Loucy (cell line): ENCODE measurements at regions not wholly inside any gene's neighbourhood (a gene's known extent, or its start where the extent isn't known, plus 50 kb on each side); places are given as distances from the start of the nearest gene placed in this dataset.

Experiments
- H2AFZ ChIP-seq: fragments of 200-600 bp; sonication (generic); 2 replicates; pipeline ENCODE4 v1.6.0; 2016; ENCODE audit warnings: antibody characterized with exemption, mild to moderate bottlenecking, low read length, moderate library complexity
- H3F3A ChIP-seq: fragments of 200-600 bp; 2 replicates; pipeline ENCODE4 v1.6.0; 2016; ENCODE audit warnings: antibody characterized with exemption, low read depth, mild to moderate bottlenecking
- H3K27me3 ChIP-seq: fragments of 200-600 bp; sonication (generic); 2 replicates; pipeline ENCODE4 v1.6.1; 2014; ENCODE audit warnings: low read length, mild to moderate bottlenecking; ENCODE audit not compliant: insufficient read depth, poor library complexity, severe bottlenecking
- H3K36me3 ChIP-seq: fragments of 200-600 bp; sonication (generic); 2 replicates; pipeline ENCODE4 v1.6.1; 2016; ENCODE audit warnings: low read length; ENCODE audit not compliant: insufficient read depth
- H3K4me1 ChIP-seq: fragments of 200-600 bp; sonication (generic); 2 replicates; pipeline ENCODE4 v1.5.1; 2014; ENCODE audit warnings: low read length, mild to moderate bottlenecking; ENCODE audit not compliant: insufficient read depth, poor library complexity, severe bottlenecking
- H3K4me2 ChIP-seq: fragments of 200-600 bp; sonication (generic); 2 replicates; pipeline ENCODE4 v1.6.0; 2014; ENCODE audit warnings: antibody characterized with exemption, low read length, low read depth, mild to moderate bottlenecking; ENCODE audit not compliant: poor library complexity, severe bottlenecking
- H3K4me3 ChIP-seq: fragments of 200-600 bp; sonication (generic); 2 replicates; pipeline ENCODE4 v1.5.1; 2014; ENCODE audit warnings: low read length, mild to moderate bottlenecking, mixed read lengths; ENCODE audit not compliant: poor library complexity, severe bottlenecking
- H3K79me2 ChIP-seq: fragments of 200-600 bp; sonication (generic); 2 replicates; pipeline ENCODE4 v1.6.1; 2014; ENCODE audit warnings: low read length; ENCODE audit not compliant: insufficient read depth
- H3K9ac ChIP-seq: fragments of 200-600 bp; sonication (generic); 2 replicates; pipeline ENCODE4 v1.6.0; 2014; ENCODE audit warnings: mild to moderate bottlenecking, low read depth, low read length, moderate library complexity; ENCODE audit not compliant: poor library complexity, severe bottlenecking
- H3K9me2 ChIP-seq: fragments of 200-600 bp; sonication (generic); replicated peaks from 2 replicates; pipeline ENCODE4 v1.6.1; 2016; ENCODE audit warnings: low read depth, low read length, mixed read lengths
- H3K9me3 ChIP-seq: fragments of 200-600 bp; sonication (generic); 2 replicates; pipeline ENCODE4 v1.6.1; 2014; ENCODE audit warnings: mild to moderate bottlenecking, antibody characterized with exemption, low read length, low read depth; ENCODE audit not compliant: insufficient read depth
- H4K20me1 ChIP-seq: fragments of 200-600 bp; sonication (generic); 2 replicates; pipeline ENCODE4 v1.6.0; 2014; ENCODE audit warnings: antibody characterized with exemption, low read length, mild to moderate bottlenecking; ENCODE audit not compliant: insufficient read depth, poor library complexity, severe bottlenecking
- EZH2phosphoT487 ChIP-seq: fragments of 200-600 bp; IDR thresholded peaks from 2 replicates; pipeline ENCODE4 v1.6.1; 2018; ENCODE audit warnings: antibody characterized with exemption, mild to moderate bottlenecking, moderate library complexity, borderline replicate concordance
- TF ChIP-seq, protein P1 (sequence below): fragments of 200-600 bp; sonication (generic); conservative IDR thresholded peaks from 2 replicates; pipeline ENCODE4 v1.5.1; 2014; ENCODE audit warnings: mild to moderate bottlenecking, antibody characterized with exemption, low read length

DNA sequence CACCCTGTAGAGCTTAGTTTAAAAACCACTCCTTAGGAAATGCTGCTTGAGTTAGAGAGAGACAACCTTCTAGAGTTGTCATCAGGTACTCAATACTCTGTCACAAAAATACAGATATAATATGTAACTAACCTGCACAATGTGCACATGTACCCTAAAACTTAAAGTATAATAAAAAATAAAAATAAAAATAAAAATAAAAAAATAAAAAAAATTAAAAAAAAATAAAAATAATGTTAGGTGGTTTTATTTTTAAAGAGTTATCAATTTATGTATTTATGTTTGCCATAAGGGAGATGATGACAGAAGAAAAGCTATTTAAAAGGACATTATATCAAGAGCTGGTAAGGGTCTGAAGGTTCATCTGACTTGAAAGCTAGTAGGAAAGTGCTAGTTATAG, 397.9 kb downstream of the TMA16 start:
- H3K9me3 ChIP-seq, result peaks cover 4% of the 10 kb centered on the region; the same call in 1 of the 2 replicates
- H3K79me2 ChIP-seq, result no peaks in the 10 kb centered on the region
- no peaks in the 10 kb centered on the region for H3K9me2 ChIP-seq
- no peaks in the 10 kb centered on the region for H4K20me1 ChIP-seq
- 0 out of 2 replicates have a peak, but pooled peaks cover 4% of the 10 kb centered on the region for H3F3A ChIP-seq
- TF ChIP-seq, protein P1, sequence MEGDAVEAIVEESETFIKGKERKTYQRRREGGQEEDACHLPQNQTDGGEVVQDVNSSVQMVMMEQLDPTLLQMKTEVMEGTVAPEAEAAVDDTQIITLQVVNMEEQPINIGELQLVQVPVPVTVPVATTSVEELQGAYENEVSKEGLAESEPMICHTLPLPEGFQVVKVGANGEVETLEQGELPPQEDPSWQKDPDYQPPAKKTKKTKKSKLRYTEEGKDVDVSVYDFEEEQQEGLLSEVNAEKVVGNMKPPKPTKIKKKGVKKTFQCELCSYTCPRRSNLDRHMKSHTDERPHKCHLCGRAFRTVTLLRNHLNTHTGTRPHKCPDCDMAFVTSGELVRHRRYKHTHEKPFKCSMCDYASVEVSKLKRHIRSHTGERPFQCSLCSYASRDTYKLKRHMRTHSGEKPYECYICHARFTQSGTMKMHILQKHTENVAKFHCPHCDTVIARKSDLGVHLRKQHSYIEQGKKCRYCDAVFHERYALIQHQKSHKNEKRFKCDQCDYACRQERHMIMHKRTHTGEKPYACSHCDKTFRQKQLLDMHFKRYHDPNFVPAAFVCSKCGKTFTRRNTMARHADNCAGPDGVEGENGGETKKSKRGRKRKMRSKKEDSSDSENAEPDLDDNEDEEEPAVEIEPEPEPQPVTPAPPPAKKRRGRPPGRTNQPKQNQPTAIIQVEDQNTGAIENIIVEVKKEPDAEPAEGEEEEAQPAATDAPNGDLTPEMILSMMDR, result no peak
- TF ChIP-seq EZH2phosphoT487, result no peak
- H2AFZ ChIP-seq, result no peak overlapping the region
- no peak overlapping the region for H3K4me3 ChIP-seq
- H3K27me3 ChIP-seq, result no peaks in the 10 kb centered on the region
- no peak overlapping the region for H3K4me2 ChIP-seq
- no peak overlapping the region for H3K9ac ChIP-seq
- H3K36me3 ChIP-seq, result no peaks in the 10 kb centered on the region
- H3K4me1 ChIP-seq, result peaks cover 25% of the 10 kb centered on the region

DNA sequence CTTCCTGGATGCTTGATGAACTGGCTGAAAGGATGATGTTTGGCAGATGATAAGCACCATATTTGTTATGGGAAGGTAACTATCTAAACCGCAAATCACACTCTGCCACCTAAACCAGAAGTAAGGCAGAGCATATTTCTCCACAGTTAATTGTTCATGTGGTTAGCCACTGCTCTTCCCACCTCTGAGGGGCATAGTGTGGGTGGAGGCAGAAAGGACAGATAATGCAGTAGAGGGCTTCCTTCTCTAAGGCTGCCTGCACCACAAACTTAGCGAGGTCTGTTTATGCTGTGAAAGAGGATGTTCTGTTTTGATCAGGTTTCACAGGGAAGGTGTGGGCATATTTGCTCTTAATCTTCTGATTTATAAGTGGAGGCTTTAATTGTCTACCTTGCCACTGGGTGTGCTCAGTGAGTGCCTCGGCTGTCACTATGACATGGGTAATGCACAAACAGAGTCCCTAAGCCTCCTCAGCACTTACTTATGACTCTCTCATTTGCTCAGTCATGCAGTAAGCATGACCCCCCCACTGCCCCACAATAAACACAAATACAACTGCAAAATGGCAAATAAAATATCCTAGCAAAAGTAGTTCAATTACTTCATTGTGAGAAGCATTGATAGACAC, 401.0 kb downstream of the TMA16 start:
- no peaks in the 10 kb centered on the region for H3K79me2 ChIP-seq
- H3K4me3 ChIP-seq, result peak overlapping the region; percentile 32
- H3K36me3 ChIP-seq, result no peaks in the 10 kb centered on the region
- H3F3A ChIP-seq, result 0 out of 2 replicates have a peak, but pooled peaks cover 4% of the 10 kb centered on the region
- H3K4me1 ChIP-seq, result peaks cover 22% of the 10 kb centered on the region
- no peak overlapping the region for H3K9ac ChIP-seq
- no peaks in the 10 kb centered on the region for H3K9me2 ChIP-seq
- no peaks in the 10 kb centered on the region for H3K27me3 ChIP-seq
- H3K4me2 ChIP-seq, result peak overlapping the region; percentile 53
- no peaks in the 10 kb centered on the region for H4K20me1 ChIP-seq
- H3K9me3 ChIP-seq, result peaks cover 9% of the 10 kb centered on the region; the same call in 1 of the 2 replicates
- TF ChIP-seq, protein P1, result 0 out of 2 replicates have a peak, but pooled peaks have one; percentile 33
- TF ChIP-seq EZH2phosphoT487, result peak; percentile 73
- H2AFZ ChIP-seq, result no peak overlapping the region

DNA sequence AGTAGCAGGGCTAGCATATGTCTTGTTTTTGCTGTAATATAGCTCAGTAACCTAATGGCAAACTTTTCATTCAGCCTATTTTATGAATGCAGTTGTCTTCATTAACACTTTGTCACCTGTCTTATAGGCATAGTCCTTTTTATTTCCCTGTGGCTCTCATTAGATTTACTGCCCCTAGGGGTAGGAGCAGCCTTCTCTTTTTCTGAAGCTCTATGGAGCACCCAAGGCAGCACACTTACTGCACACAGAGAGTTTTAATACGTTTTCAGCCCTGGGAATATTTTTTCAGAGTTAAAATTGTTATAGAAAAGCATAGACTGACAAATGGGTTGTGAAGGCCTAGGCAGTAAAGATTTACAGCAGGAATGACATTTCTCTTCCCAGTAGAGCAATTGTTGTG, 406.8 kb downstream of the TMA16 start:
- H3K9ac ChIP-seq, result no peak overlapping the region
- no peaks in the 10 kb centered on the region for H3K9me2 ChIP-seq
- no peaks in the 10 kb centered on the region for H3K36me3 ChIP-seq
- H3K4me3 ChIP-seq, result no peak overlapping the region
- H4K20me1 ChIP-seq, result no peaks in the 10 kb centered on the region
- H3K4me2 ChIP-seq, result no peak overlapping the region
- no peak overlapping the region for H2AFZ ChIP-seq
- TF ChIP-seq EZH2phosphoT487, result no peak
- TF ChIP-seq, protein P1, result peak; percentile 45
- H3K4me1 ChIP-seq, result peaks cover 4% of the 10 kb centered on the region
- H3K79me2 ChIP-seq, result no peaks in the 10 kb centered on the region
- no peaks in the 10 kb centered on the region for H3K27me3 ChIP-seq
- H3F3A ChIP-seq, result no peaks in the 10 kb centered on the region
- H3K9me3 ChIP-seq, result peaks cover 9% of the 10 kb centered on the region; the same call in 1 of the 2 replicates
